RPMI7951 (cell line): ENCODE measurements at regions not wholly inside any gene's neighbourhood (a gene's known extent, or its start where the extent isn't known, plus 50 kb on each side); places are given as distances from the start of the nearest gene placed in this dataset.
"Not testable (repeated sequence)": the region's sequence is repeated elsewhere in the genome, so short reads cannot be mapped to it uniquely, and the experiment has no call there.

Experiments
- DNase-seq: peaks from one replicate; pipeline ENCODE4 v3.0.0-alpha.2; 2012; ENCODE audit warnings: low read depth

GRCh38 chr6:155866676-155867390, 411.2 kb upstream of the NOX3 start:
- not testable (repeated sequence) for DNase-seq

DNA sequence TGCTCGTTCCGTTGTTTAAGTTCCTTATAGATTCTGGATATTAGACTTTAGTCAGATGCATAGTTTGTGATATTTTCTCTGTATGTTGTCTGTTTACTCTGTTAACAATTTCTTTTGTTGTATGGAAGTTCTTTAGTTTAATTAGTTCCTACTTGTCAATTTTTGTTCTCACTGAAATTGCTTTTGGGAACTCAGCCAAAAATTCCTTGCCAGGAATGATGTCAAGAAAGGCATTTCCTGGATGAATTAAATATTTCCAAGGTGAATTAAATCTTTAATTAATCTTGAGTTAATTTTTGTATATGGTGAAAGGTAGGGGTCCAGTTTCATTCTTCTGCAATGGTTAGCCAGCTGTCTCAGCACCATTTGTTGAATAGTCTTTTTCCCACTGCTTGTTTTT, 406.2 kb upstream of the NOX3 start:
- no peak for DNase-seq

- DNase-seq, result not testable (repeated sequence)
Observed at GRCh38 chr6:155858906-155859305, 403.3 kb upstream of the NOX3 start.

DNA sequence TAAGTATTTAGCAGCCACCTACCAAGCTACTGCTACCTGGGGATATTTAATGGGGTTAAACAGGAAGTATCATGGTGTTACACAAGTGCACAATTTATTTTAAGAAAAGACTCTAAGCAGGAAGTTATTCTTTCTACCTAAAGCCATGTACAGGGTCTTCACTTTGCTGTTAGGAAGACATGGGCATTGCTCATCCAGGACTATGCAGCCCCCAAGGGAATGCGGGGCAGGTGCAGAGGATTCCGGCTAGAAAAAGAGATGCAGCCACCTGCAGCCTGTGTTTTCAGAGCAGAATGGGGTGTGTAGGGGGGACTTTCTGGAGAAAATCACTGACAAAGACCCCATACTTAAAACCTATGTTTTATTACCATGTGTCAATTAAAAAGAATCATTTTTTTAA, 399.1 kb upstream of the NOX3 start:
- no peak for DNase-seq

- no peak for DNase-seq
Observed at GRCh38 chr6:155853011-155853410, 397.4 kb upstream of the NOX3 start.

- peak; percentile 85 for DNase-seq
Observed at GRCh38 chr6:155850408-155850841, 394.8 kb upstream of the NOX3 start.

DNA sequence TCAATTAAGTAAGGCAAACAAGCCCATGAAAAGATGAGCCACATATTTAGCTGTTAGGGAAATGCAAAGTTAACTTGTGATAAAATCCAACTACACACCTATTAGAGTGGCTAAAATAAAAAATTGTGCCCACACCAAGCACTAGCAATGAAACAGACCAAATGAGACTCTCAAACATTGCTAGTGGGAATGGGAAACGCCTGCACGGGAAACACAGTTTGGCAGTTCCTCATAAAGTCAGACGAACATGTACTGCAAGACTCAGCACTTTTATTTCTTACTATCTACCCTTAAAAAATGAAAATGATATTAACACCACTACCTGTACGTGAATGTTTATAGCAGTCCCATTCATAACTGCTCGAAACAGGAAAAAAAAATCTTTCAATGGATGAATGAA, 392.1 kb upstream of the NOX3 start:
- no peak for DNase-seq

DNA sequence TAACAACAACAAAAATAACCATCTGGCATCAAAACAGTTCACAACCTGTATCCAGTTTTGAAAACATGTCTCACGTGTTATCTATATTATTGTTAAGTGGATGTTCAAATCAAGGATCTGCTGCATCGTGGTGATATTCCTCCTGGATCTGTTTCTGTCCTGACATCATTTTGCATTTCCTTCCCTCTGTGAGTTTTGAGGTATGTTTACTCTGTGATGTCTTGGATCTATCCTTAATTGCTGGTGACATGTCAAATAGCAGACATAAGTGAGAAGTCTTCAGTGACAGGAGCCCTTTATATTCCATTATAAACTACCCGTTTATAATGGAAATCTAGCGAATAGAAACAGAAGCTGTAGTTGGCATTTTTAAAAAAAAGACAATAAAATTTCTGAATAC, 381.8 kb upstream of the NOX3 start:
- DNase-seq, result no peak

DNA sequence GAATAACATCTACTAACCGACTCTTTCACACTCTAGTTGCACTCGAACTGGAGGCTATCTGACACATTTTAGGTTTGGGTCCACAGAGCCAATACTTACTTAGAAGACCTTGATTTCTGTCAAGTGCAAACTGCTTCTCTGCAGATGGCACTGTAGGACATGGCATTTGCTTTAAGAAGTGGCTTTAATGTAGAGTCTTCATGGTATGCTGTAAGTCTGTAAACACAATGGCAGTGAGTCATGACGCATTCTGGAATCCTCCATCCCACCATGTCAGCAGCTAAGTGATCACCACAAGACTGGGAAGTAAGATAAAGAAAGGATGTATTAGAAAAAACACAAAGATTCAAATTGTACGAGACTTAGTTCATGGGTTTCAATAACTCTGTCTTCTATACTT, 377.0 kb upstream of the NOX3 start:
- DNase-seq, result peak; percentile 87

DNA sequence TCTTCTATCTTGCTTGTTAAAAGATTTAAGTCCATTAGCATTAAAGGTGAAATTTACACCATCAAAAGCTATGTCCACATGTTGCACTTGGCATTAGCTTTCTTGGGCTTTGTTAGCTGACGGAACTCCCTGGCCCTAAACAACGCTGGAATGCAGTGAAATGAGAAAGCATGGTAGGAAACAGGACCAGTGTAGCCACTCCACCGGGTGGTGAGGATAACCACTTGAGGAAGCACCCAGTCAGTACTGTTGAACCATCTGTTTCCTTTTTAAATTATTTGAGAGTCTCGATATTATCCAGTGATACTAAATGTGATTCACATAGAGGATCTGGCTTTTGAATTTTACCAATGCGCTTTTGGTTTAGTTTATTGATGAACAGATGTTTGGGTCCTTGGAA, 374.9 kb upstream of the NOX3 start:
- DNase-seq, result no peak

- no peak for DNase-seq
Observed at GRCh38 chr6:155829646-155830045, 374.0 kb upstream of the NOX3 start.

DNA sequence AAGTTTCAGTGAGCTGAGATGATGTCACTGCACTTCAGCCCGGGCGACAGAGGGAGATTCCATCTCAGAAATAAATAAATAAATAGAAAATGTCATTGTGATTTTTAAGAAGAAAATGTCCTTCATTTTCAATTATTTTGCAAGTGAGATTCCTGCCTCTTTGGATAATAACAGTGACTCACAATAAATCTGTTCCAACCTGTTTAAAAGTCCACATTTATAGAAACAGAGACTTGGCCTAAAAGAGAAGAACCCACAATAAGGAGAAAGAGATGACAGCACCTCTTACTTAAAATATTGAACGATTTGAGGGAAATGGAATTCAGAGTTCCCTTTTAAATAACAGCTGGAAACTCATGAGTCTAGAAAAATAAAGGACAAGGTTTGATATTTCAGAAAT, 373.4 kb upstream of the NOX3 start:
- no peak for DNase-seq

GRCh38 chr6:155818698-155819097, 363.1 kb upstream of the NOX3 start:
- DNase-seq, result no peak

- DNase-seq, result no peak
Observed at GRCh38 chr6:155813548-155813947, 357.9 kb upstream of the NOX3 start.

- no peak for DNase-seq
Observed at GRCh38 chr6:155807243-155807642, 351.6 kb upstream of the NOX3 start.

- DNase-seq, result no peak
Observed at GRCh38 chr6:155801046-155801445, 345.4 kb upstream of the NOX3 start.

- not testable (repeated sequence) for DNase-seq
Observed at GRCh38 chr6:155798876-155799275, 343.2 kb upstream of the NOX3 start.

- DNase-seq, result peak; percentile 63
Observed at GRCh38 chr6:155795173-155795796, 339.6 kb upstream of the NOX3 start.

GRCh38 chr6:155791891-155792290, 336.3 kb upstream of the NOX3 start:
- DNase-seq, result no peak

DNA sequence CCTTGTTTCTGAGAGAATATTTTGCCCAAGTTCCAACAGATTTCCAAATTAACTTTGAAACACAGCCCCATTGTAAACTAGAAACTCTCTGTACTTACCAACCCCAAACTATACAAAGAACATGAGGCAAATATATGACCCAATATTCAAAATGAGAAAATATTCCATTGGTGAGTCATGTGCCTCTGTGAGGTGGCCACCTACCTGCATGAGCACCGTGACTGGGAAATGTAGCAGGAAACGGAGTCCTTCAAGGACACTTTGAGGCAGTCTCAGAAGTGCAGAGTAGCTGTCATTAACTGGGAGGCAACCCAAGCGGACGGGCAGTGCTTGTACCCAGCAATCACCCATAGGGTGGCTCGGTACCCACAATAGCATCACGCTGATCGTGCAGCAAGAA, 335.5 kb upstream of the NOX3 start:
- no peak for DNase-seq

DNA sequence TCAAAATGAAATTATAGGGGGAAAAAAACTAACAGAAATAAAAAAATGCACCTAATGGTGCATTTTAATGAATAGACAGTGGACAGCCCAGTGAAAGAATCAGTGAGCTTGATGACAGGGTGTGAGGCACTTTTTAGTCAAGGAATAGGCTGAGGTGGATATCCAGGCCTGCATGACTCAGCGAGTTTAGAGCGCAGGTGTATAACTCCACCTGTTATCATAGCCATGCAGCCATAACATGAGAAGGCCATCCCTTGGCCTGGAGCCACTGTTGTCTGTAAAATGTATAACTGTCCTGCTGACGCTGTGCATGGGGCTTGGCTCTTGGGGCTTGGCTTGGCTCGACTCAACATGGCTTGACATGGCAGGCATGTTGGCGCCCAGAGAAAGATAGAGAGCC, 331.5 kb upstream of the NOX3 start:
- no peak for DNase-seq

GRCh38 chr6:155786528-155786927, 330.9 kb upstream of the NOX3 start:
- no peak for DNase-seq

DNA sequence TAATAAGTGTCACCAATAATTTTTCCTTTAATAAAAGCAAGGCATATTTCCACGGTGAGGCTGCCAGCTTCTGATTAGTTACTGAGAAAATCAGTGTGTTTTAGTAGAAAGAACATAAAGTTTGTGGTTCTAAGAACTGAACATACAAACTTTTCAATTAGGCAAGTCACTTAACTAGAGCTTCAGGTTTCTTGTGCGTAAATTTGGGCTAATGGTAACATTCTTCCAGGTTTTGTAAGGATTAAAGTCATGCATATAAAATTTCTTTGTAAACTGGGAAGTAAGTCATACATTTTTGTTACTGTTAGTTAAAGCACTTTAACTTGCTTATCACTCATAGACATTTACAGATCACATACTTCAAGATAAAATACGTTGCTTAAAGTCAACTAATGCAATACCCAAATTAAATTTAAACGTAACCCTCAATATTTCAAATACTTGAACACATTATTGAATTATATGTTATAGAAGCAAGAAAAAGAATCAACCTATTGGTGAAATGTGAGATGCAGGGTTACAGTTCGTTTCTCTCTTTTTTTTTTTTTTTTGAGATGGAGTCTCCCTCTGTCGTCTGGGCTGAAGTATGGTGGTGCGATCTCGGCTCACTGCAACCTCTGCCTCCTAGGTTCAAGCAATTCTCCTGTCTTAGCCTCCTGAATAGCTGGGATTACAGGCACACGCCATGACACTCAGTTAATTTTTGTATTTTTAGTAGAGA, 327.3 kb upstream of the NOX3 start:
- no peak for DNase-seq
